Immature natural killer cell (primary cell): ENCODE measurements at regions not wholly inside any gene's neighbourhood (a gene's known extent, or its start where the extent isn't known, plus 50 kb on each side); places are given as distances from the start of the nearest gene placed in this dataset.

Source experiments
- DNase-seq, 3 donors: peaks; one replicate each; pipeline ENCODE4 v3.0.0; 2022; ENCODE audit warnings: mixed read lengths in 1 of 3
- H3K27ac Mint-ChIP-seq, 6 donors: one replicate each; pipeline ENCODE4 v1.8.0; 2020; ENCODE audit warnings: mixed read lengths in 6 of 6, mild to moderate bottlenecking in 5 of 6, inconsistent platforms in 4 of 6, moderate library complexity in 3 of 6
- H3K27me3 Mint-ChIP-seq, 3 donors: one replicate each; pipeline ENCODE4 v1.8.0; 2020 to 2021; ENCODE audit warnings: low read depth in 3 of 3, mild to moderate bottlenecking in 3 of 3, mixed read lengths in 3 of 3, moderate library complexity in 3 of 3, inconsistent platforms in 1 of 3
- H3K36me3 Mint-ChIP-seq, 3 donors: one replicate each; pipeline ENCODE4 v1.8.0; 2020; ENCODE audit warnings: mixed read lengths in 3 of 3, inconsistent platforms in 2 of 3, mild to moderate bottlenecking in 2 of 3
- H3K4me1 Mint-ChIP-seq, 2 donors: one replicate each; pipeline ENCODE4 v1.8.0; 2020; ENCODE audit warnings: inconsistent platforms in 2 of 2, mild to moderate bottlenecking in 2 of 2, mixed read lengths in 2 of 2, moderate library complexity in 1 of 2
- H3K4me3 Mint-ChIP-seq, 5 donors: one replicate each; pipeline ENCODE4 v1.8.0; 2020; ENCODE audit warnings: mild to moderate bottlenecking in 5 of 5, mixed read lengths in 5 of 5, inconsistent platforms in 3 of 5, moderate library complexity in 3 of 5
- H3K9me3 Mint-ChIP-seq, 6 donors: one replicate each; pipeline ENCODE4 v1.8.0; 2020; ENCODE audit warnings: mild to moderate bottlenecking in 6 of 6, mixed read lengths in 6 of 6, inconsistent platforms in 4 of 6, moderate library complexity in 3 of 6

DNA sequence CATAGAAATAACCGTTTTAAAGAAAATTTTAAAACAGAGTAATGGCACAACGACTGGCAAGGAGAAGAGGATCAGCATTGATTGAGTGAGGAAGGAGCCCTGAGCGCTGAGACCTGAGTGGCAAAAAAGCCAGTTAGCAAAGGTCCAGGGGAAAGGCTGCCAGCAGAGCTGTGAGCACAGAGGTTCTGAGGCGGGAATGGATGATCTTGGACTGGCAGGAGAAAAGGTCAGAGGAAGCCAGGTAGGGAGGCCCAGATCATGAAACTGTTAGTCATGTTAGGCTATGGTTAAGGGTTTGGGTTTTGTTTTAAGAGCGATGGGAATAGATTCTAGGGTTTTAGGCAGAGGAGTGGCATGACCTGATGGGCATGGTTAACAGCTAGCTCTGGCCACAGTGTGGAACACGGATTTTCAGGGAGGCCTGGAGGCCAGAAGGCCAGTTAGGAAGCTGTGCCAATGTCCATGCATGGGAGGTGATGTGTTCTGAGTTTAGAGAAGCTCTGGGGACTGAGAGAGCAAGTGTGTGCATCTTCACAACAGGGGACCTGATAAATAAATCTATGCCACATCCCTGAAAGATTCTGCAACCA, 57.7 kb upstream of the GALNT10 start:
- Mint-ChIP-seq H3K36me3 (no peaks in the 10 kb centered on the region), H3K4me3 (no peak overlapping the region), H3K4me1 (no peaks in the 10 kb centered on the region), H3K27ac (no peak overlapping the region), H3K9me3 (no peaks in the 10 kb centered on the region), H3K27me3 (peaks cover 0 to 4% (median 2%) of the 10 kb centered on the region in 3 donors)
- DNase-seq: no peak

DNA sequence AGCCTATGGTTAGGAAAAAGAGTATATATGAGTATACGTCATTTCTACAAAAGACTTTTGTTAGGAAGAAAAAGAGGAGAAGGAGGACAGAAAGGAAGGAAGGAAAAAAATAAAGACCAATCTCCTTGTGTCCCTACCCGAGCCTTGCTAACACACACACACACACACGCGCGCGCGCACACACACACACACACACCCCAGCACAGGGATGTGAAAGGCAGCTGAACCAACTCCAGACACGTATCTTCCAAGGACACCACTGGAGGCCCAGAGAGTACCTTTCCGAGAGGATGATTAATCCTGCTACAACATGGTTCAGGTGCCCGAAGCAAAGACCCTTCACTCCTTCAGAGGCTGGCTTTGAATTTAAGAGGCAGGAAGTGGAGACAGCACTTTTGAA, 56.9 kb upstream of the GALNT10 start:
- H3K27me3 Mint-ChIP-seq: peaks cover 0 to 3% (median 2%) of the 10 kb centered on the region in 3 donors
- no peak for DNase-seq
- H3K4me1 Mint-ChIP-seq: no peaks in the 10 kb centered on the region
- H3K36me3 Mint-ChIP-seq: no peaks in the 10 kb centered on the region
- H3K9me3 Mint-ChIP-seq: no peaks in the 10 kb centered on the region
- no peak overlapping the region for H3K27ac Mint-ChIP-seq
- H3K4me3 Mint-ChIP-seq: no peak overlapping the region

DNA sequence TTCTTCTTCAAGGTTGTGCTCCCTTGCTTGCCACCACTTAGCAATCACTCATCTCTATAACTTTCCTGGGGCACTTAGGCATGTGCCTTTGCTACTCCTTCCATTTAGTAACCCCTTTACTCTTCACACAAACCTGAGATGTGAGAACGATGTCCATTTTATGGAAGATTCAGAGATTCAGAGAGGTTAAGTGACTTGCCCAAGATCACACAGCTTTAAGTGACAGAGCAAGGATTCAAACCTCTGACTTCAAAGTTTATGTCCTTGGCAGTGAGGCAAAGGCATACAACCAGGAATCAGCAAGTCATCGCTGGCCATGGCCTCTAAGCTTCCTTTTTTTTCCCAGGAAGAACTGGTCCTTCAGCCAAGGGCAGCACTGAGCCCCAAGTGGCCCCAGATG, 56.0 kb upstream of the GALNT10 start:
- H3K9me3 Mint-ChIP-seq: no peaks in the 10 kb centered on the region
- H3K36me3 Mint-ChIP-seq: no peaks in the 10 kb centered on the region
- peaks cover 0 to 4% (median 3%) of the 10 kb centered on the region in 3 donors for H3K27me3 Mint-ChIP-seq
- H3K4me3 Mint-ChIP-seq: no peak overlapping the region
- no peak for DNase-seq
- H3K4me1 Mint-ChIP-seq: no peaks in the 10 kb centered on the region
- no peak overlapping the region for H3K27ac Mint-ChIP-seq

DNA sequence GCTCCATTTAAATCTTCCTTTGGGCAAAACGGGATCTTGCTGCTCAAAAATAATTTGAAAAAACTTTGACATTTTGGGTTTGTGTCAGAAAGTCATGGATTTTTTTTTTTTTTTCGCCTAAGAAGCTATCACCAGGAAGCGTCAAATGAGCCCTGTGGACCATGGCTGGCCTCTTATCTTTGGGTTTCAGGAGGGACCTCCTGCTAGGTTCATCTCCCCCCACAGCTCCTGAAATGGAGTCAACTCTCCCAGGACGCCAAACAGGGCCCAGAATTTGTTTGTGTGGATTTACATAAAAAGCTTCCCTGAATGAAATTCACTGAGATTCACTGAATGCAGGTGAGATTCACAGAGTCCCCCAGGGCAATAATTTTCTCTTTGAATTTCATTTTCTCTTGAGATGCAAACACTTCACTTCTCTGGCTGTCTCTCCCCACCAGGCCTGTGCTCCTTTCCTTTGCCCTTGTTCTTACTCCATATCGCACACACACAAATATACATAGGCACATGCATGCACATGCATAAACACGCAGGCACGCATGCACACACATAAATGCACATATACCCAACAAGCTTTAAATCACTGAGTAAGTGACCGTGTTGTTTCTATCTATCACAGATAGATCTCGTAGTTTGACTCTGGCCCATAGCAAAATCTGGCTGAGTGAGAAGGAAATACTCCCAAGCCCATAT, 55.3 kb upstream of the GALNT10 start:
- Mint-ChIP-seq H3K4me3 (no peak overlapping the region), H3K4me1 (no peaks in the 10 kb centered on the region), H3K9me3 (no peaks in the 10 kb centered on the region), H3K27ac (no peak overlapping the region), H3K36me3 (no peaks in the 10 kb centered on the region), H3K27me3 (peaks cover 0 to 4% (median 3%) of the 10 kb centered on the region in 3 donors)
- no peak for DNase-seq

DNA sequence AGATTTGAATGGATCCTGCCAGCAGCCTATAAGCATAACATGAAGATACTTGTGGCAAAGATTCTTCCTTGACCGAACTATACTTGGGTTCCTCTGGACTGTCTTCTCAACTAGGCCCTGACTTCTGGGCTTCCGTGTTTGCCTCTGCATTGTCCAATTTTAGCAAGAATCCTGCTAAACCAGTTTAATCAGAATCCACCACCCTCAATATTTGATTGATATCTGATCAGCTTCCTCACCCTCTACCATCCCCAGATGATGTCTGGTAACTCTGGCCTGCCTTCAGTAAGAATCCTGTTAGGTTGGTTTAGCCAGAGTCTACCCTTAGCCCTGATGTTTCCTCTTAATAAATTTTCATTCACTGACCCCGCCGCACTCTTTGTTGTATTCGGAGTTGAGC, 54.4 kb upstream of the GALNT10 start:
- no peaks in the 10 kb centered on the region for H3K36me3 Mint-ChIP-seq
- H3K9me3 Mint-ChIP-seq: no peaks in the 10 kb centered on the region
- no peak overlapping the region for H3K27ac Mint-ChIP-seq
- no peak overlapping the region for H3K4me3 Mint-ChIP-seq
- H3K27me3 Mint-ChIP-seq: peaks cover 0 to 7% (median 3%) of the 10 kb centered on the region in 3 donors
- no peak for DNase-seq
- H3K4me1 Mint-ChIP-seq: no peaks in the 10 kb centered on the region

DNA sequence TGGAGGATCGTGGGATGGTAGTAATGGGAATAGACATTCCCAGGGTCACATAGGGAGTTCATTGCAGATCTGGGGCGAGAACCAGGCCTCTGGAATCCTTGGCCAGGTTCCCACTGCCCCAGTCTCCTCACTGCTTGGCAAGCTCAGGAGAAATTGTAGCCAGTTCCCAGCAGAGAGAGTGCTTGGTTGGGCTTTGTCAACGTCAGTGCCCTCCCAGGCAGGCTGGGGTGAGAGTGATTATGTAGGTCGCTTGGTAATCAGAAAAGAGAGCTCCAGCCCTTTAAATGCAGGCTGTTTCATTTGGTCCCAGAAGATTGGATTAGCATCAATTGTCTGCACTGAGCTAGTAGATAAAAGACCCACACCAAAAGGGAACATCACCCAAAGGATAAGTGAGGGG, 51.8 kb upstream of the GALNT10 start:
- H3K9me3 Mint-ChIP-seq: no peaks in the 10 kb centered on the region
- H3K36me3 Mint-ChIP-seq: peaks cover 0 to 4% (median 0%) of the 10 kb centered on the region in 3 donors
- no peak overlapping the region for H3K4me3 Mint-ChIP-seq
- no peak for DNase-seq
- H3K4me1 Mint-ChIP-seq: no peaks in the 10 kb centered on the region
- peaks cover 0 to 9% (median 6%) of the 10 kb centered on the region in 3 donors for H3K27me3 Mint-ChIP-seq
- H3K27ac Mint-ChIP-seq: no peak overlapping the region

DNA sequence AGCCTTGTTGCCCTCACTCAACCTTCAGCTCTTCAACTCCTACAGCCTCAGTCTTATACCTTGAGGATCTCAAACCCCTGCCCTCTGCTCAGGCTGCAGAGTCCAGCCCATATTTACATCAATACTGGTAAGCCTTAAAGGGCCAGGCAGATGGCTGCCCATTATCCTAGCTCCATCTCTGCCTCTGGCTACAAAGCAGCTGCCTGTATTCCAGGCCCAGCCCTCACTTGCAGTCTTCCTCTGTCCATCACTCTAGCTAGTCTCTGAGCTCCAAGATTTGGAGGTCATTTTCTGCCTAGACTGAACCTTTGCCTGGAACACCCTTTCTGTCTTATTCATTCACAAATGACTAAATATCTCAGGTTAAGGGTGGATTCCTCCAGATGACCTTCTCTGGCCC, 50.2 kb upstream of the GALNT10 start:
- Mint-ChIP-seq H3K27me3 (peaks cover 0 to 10% (median 7%) of the 10 kb centered on the region in 3 donors), H3K36me3 (peaks cover 0 to 5% (median 0%) of the 10 kb centered on the region in 3 donors), H3K4me1 (no peaks in the 10 kb centered on the region), H3K9me3 (no peaks in the 10 kb centered on the region), H3K4me3 (no peak overlapping the region), H3K27ac (peak overlapping the region in 1 of 6 donors; percentile 71)
- no peak for DNase-seq
